ENCODE measurements at regions not wholly inside any gene's neighbourhood (a gene's known extent, or its start where the extent isn't known, plus 50 kb on each side); places are given as distances from the start of the nearest gene placed in this dataset.

DNA sequence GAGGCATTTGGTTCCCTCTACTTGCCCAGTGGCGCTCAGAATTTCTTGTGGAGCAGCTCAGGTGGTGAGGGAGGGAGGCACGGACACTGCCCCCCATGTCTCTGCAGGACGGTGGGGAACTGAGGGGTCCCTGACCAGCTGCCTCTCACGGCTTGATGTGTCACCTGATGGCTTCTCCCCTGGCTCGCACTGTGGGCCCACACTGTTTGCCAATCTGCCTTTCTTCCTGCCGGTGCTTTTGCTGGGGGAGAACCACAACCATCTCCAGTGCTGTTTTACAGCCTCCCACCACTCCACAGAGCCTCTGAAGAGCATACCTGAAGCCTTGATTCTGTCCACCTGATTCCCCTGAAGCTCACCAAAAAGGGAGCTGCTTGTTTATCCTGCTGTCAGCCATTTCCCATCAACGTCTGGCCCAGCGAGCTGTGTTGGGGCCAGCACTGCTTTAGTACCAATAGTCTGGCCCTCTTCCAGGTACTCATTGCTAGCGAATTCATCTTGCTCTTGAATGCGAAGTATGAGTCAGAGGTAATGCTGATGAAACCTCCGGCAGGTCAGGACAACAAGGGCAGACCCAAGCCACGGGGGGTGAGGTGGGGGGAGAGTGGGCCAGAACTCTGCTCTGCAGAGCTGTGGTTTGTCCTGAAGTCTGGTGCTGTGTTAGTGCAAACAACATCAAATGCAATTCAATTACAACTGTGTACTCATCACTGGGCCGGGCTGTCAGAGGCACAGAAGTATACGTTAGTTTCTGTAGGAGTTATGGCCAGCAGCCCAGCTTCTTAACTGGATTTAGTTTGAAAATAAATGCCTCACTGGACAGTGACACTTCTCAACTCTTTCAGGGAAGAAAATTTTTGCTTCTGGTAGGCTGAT is 208.3 kb upstream of the JADE1 start (continued):
- TF ChIP-seq, protein P1, sequence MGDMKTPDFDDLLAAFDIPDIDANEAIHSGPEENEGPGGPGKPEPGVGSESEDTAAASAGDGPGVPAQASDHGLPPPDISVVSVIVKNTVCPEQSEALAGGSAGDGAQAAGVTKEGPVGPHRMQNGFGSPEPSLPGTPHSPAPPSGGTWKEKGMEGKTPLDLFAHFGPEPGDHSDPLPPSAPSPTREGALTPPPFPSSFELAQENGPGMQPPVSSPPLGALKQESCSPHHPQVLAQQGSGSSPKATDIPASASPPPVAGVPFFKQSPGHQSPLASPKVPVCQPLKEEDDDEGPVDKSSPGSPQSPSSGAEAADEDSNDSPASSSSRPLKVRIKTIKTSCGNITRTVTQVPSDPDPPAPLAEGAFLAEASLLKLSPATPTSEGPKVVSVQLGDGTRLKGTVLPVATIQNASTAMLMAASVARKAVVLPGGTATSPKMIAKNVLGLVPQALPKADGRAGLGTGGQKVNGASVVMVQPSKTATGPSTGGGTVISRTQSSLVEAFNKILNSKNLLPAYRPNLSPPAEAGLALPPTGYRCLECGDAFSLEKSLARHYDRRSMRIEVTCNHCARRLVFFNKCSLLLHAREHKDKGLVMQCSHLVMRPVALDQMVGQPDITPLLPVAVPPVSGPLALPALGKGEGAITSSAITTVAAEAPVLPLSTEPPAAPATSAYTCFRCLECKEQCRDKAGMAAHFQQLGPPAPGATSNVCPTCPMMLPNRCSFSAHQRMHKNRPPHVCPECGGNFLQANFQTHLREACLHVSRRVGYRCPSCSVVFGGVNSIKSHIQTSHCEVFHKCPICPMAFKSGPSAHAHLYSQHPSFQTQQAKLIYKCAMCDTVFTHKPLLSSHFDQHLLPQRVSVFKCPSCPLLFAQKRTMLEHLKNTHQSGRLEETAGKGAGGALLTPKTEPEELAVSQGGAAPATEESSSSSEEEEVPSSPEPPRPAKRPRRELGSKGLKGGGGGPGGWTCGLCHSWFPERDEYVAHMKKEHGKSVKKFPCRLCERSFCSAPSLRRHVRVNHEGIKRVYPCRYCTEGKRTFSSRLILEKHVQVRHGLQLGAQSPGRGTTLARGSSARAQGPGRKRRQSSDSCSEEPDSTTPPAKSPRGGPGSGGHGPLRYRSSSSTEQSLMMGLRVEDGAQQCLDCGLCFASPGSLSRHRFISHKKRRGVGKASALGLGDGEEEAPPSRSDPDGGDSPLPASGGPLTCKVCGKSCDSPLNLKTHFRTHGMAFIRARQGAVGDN (CRISPR knock-in tag; IDR thresholded peaks at IDR 0.05), result peak; percentile 62
- TF ChIP-seq RNF219 (CRISPR knock-in tag; IDR thresholded peaks at IDR 0.05), result no peak
- no peak for TF ChIP-seq ZKSCAN8 (CRISPR knock-in tag; IDR thresholded peaks at IDR 0.05; ENCODE audit: borderline replicate concordance)
- TF ChIP-seq TCF7L2 (IDR thresholded peaks at IDR 0.05; ENCODE audit: low read depth, low read length), result no peak
- TF ChIP-seq NR2C2 (CRISPR knock-in tag; IDR thresholded peaks at IDR 0.05; ENCODE audit: borderline replicate concordance), result peak; percentile 67
- no peak for TF ChIP-seq ZNF232 (CRISPR knock-in tag; IDR thresholded peaks at IDR 0.05; ENCODE audit: borderline replicate concordance)
- 0 out of 2 replicates have a peak, but pooled peaks have one; percentile 42 for TF ChIP-seq ZNF761 (CRISPR knock-in tag; conservative IDR thresholded peaks at IDR 0.05)
- TF ChIP-seq ZXDC (CRISPR knock-in tag; IDR thresholded peaks at IDR 0.05), result no peak
- no peak for TF ChIP-seq ZBTB3 (CRISPR knock-in tag; IDR thresholded peaks at IDR 0.05; ENCODE audit: borderline replicate concordance, low read depth)
- TF ChIP-seq ZNF746 (CRISPR knock-in tag; IDR thresholded peaks at IDR 0.05), result 0 out of 2 replicates have a peak, but pooled peaks have one; percentile 60
- TF ChIP-seq ZNF772 (CRISPR knock-in tag; IDR thresholded peaks at IDR 0.05), result no peak
- TF ChIP-seq ZNF264 (CRISPR knock-in tag; IDR thresholded peaks at IDR 0.05), result no peak
- no peak for TF ChIP-seq NBN (conservative IDR thresholded peaks at IDR 0.05)
- TF ChIP-seq ZNF530 (CRISPR knock-in tag; IDR thresholded peaks at IDR 0.05; ENCODE audit: low read depth), result no peak
- no peak for TF ChIP-seq ZMAT3 (CRISPR knock-in tag; conservative IDR thresholded peaks at IDR 0.05)
- no peak for TF ChIP-seq MAFK (conservative IDR thresholded peaks at IDR 0.05 in 1 of 2, IDR thresholded peaks at IDR 0.05 in 1 of 2; ENCODE audit: low read length in 2 of 2)
- peak; percentile 36; the same call in 1 of the 2 replicates for TF ChIP-seq TBX3 (IDR thresholded peaks at IDR 0.05; ENCODE audit: borderline replicate concordance)
- TF ChIP-seq ZNF660 (CRISPR knock-in tag; IDR thresholded peaks at IDR 0.05; ENCODE audit: borderline replicate concordance, low read depth), result no peak
- TF ChIP-seq SIX4 (CRISPR knock-in tag; IDR thresholded peaks at IDR 0.05), result no peak
- TF ChIP-seq ZNF33A (CRISPR knock-in tag; IDR thresholded peaks at IDR 0.05; ENCODE audit: borderline replicate concordance), result peak; percentile 72; the same call in 1 of the 2 replicates
- no peak for TF ChIP-seq HNRNPH1 (optimal IDR thresholded peaks at IDR 0.05; ENCODE audit: low read depth, low read length)

All from HepG2 (cell line).